GM12874 (cell line): ENCODE measurements at regions not wholly inside any gene's neighbourhood (a gene's known extent, or its start where the extent isn't known, plus 50 kb on each side); places are given as distances from the start of the nearest gene placed in this dataset.

Experiments
- CTCF ChIP-seq: IDR thresholded peaks from 2 replicates; pipeline ENCODE4 v1.5.1; 2011; ENCODE audit warnings: low read depth, mild to moderate bottlenecking, control low read depth, low read length, moderate library complexity; ENCODE audit not compliant: insufficient read depth

GRCh38 chr18:75958683-75959082, 531.2 kb upstream of the SMIM21 start:
- TF ChIP-seq CTCF, result no peak

GRCh38 chr18:75945265-75945933, 517.9 kb upstream of the SMIM21 start:
- TF ChIP-seq CTCF, result no peak

GRCh38 chr18:75937306-75937705, 509.8 kb upstream of the SMIM21 start:
- no peak for TF ChIP-seq CTCF

- TF ChIP-seq CTCF, result no peak
These were observed 509.4 kb upstream of the SMIM21 start for GRCh38 chr18:75936862-75937261.

GRCh38 chr18:75931079-75931478, 503.6 kb upstream of the SMIM21 start:
- TF ChIP-seq CTCF, result no peak

GRCh38 chr18:75928706-75929105, 501.2 kb upstream of the SMIM21 start:
- TF ChIP-seq CTCF, result no peak

GRCh38 chr18:75927791-75928190, 500.3 kb upstream of the SMIM21 start:
- TF ChIP-seq CTCF, result no peak
